ENCODE measurements at regions not wholly inside any gene's neighbourhood (a gene's known extent, or its start where the extent isn't known, plus 50 kb on each side); places are given as distances from the start of the nearest gene placed in this dataset.

DNA sequence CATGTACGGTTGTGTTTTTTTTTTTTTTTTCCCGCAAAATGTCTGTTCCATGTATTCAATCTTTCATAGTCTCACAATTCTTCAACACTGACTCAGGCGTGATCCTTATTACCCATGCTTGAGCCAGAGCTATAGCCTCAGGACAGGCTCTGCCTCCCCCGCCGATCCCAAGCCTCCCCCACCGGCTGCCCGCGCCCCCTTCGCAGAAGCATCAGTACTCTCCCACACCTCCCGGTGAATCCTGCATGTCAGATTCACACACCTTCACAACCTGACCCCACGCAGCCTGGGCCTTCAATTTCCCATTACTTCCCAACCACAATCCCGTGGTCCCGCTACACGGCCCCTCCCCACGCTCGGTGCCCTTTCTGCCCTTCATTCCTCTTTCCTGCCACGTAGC is 401.5 kb upstream of the JARID2 start:
- no peak for DNase-seq
- H3K4me1 Mint-ChIP-seq, result peaks cover 20 to 23% of the 10 kb centered on the region in 2 experiments
- H3K79me2 ChIP-seq (ENCODE audit: insufficient read depth, low read length), result no peaks in the 10 kb centered on the region
- no peak overlapping the region for H2AK5ac ChIP-seq (ENCODE audit: insufficient read length, low read length)
- WGBS (ENCODE audit: extremely low coverage, insufficient read length, low lambda C conversion rate), result no CpG with 5 or more reads among the region's 17 CpGs
- H3K36me3 Mint-ChIP-seq (ENCODE audit: insufficient read depth in 1 of 3, low read depth in 3 of 3), result peaks cover 0 to 3% (median 0%) of the 10 kb centered on the region in 3 experiments; a peak in 2 of 7 replicates
- H3K9ac ChIP-seq (ENCODE audit: extremely low read depth, insufficient read length, low read length), result no peak overlapping the region
- H4K5ac ChIP-seq (ENCODE audit: insufficient read length, low read depth, low read length), result no peak overlapping the region
- H2BK20ac ChIP-seq (ENCODE audit: low read depth, low read length, poor library complexity, severe bottlenecking), result no peak overlapping the region
- H2BK5ac ChIP-seq (ENCODE audit: insufficient read length, low read length), result no peak overlapping the region
- no peak overlapping the region for H3K4ac ChIP-seq (ENCODE audit: low read depth, low read length)
- H3K56ac ChIP-seq (ENCODE audit: insufficient read length, low read depth, low read length), result no peak overlapping the region
- no peaks in the 10 kb centered on the region for H4K20me1 ChIP-seq (ENCODE audit: control insufficient read depth, insufficient read depth, insufficient read length)
- H3K27ac Mint-ChIP-seq, result peak overlapping the region in 1 of 3 experiments; percentile 38; a peak in 1 of 7 replicates
- H2BK12ac ChIP-seq (ENCODE audit: insufficient read length, low read depth, low read length), result no peak overlapping the region
- H3K27ac ChIP-seq (ENCODE audit: insufficient read length, low read depth, low read length), result no peak overlapping the region
- H3K4me1 ChIP-seq (ENCODE audit: insufficient read depth, low read length), result 0 out of 2 replicates have a peak, but pooled peaks cover 7% of the 10 kb centered on the region
- H2BK120ac ChIP-seq (ENCODE audit: low read depth, low read length, poor library complexity, severe bottlenecking), result no peak overlapping the region
- H3K9me3 ChIP-seq (ENCODE audit: control insufficient read depth, low read depth, low read length), result no peaks in the 10 kb centered on the region
- no peaks in the 10 kb centered on the region for H3K79me1 ChIP-seq (ENCODE audit: insufficient read depth, low read depth, low read length, poor library complexity, severe bottlenecking)
- H3K27me3 ChIP-seq (ENCODE audit: insufficient read depth, low read length), result no peaks in the 10 kb centered on the region
- H3T11ph ChIP-seq (ENCODE audit: low read length), result no peak overlapping the region
- no peak overlapping the region for H3K14ac ChIP-seq (ENCODE audit: insufficient read depth, low read length)
- H3K18ac ChIP-seq (ENCODE audit: insufficient read length, low read depth, low read length), result no peak overlapping the region
- H4K8ac ChIP-seq (replicated peaks; ENCODE audit: insufficient read length, low read depth, low read length), result no peak overlapping the region
- H3K23me2 ChIP-seq (ENCODE audit: insufficient read length, low read depth, low read length, poor library complexity, severe bottlenecking), result no peaks in the 10 kb centered on the region
- no peaks in the 10 kb centered on the region for H3K27me3 Mint-ChIP-seq (ENCODE audit: low read depth)
- H3K23ac ChIP-seq (ENCODE audit: insufficient read length, low read depth, low read length), result no peak overlapping the region
- no peak for TF ChIP-seq CTCF (conservative IDR thresholded peaks at IDR 0.05)
- no peak overlapping the region for H2AFZ ChIP-seq (ENCODE audit: low read length)
- H2BK15ac ChIP-seq (ENCODE audit: low read depth, low read length), result no peak overlapping the region
- no peak overlapping the region for H3K4me2 ChIP-seq (ENCODE audit: insufficient read depth, insufficient read length, low read length)
- no peaks in the 10 kb centered on the region; a peak in 1 of 5 replicates for H3K9me3 Mint-ChIP-seq
- H3K4me3 Mint-ChIP-seq, result no peak overlapping the region
- no peak overlapping the region for H4K91ac ChIP-seq (ENCODE audit: insufficient read length, low read depth, low read length)
